ENCODE measurements at regions not wholly inside any gene's neighbourhood (a gene's known extent, or its start where the extent isn't known, plus 50 kb on each side); places are given as distances from the start of the nearest gene placed in this dataset.

DNA sequence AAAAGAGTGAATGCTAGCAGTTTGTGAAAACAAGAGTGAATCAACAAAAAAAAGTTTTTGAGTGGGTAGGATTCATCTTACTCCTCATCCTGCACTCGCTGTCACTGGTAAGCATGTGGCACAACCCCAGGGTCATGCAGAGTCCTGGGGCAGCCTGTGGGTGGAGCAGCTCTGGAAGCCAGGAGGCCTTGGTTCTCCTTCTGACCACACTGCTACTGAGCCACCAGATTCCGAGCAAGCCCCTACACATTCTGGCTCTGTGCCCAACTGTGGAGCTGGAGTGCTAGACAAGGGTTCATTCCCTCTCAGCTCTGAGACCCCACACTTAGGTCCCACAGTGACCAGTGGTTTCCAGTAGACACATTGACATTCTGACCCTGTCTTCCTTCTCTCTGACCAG is 670.6 kb downstream of the BCL11A start:
- no peak for TF ChIP-seq EZH2phosphoT487 (IDR thresholded peaks at IDR 0.05; ENCODE audit: insufficient read depth, low read depth)
- no peak for TF ChIP-seq EZH2 (IDR thresholded peaks at IDR 0.05; ENCODE audit: insufficient read depth, poor library complexity, severe bottlenecking)

All from GM23248 (cell line).